Suprapubic skin (tissue), 4 donors: ENCODE measurements at regions not wholly inside any gene's neighbourhood (a gene's known extent, or its start where the extent isn't known, plus 50 kb on each side); places are given as distances from the start of the nearest gene placed in this dataset.

Source experiments
- DNase-seq, 2 donors: peaks; one replicate each; pipeline ENCODE4 v3.0.0-alpha.2; 2019; ENCODE audit warnings: low spot score in 2 of 2
- H3K27ac ChIP-seq: fragments of 200-600 bp; sonication (generic); one replicate; pipeline ENCODE4 v1.5.1; 2019
- H3K27me3 ChIP-seq: fragments of 200-600 bp; sonication (generic); one replicate; pipeline ENCODE4 v1.5.1; 2019
- H3K36me3 ChIP-seq: fragments of 200-600 bp; sonication (generic); one replicate; pipeline ENCODE4 v1.5.1; 2019
- H3K4me1 ChIP-seq: fragments of 200-600 bp; sonication (generic); one replicate; pipeline ENCODE4 v1.5.1; 2019
- H3K4me3 ChIP-seq: fragments of 200-600 bp; sonication (generic); one replicate; pipeline ENCODE4 v1.5.1; 2019; ENCODE audit warnings: mild to moderate bottlenecking
- H3K9me3 ChIP-seq: fragments of 200-600 bp; sonication (generic); one replicate; pipeline ENCODE4 v1.5.1; 2019
- EP300 ChIP-seq: sonication (generic); formaldehyde crosslinking; IDR thresholded peaks from one replicate; pipeline ENCODE4 v1.6.1; 2017; ENCODE audit warnings: antibody characterized with exemption
- POLR2A ChIP-seq, 2 donors: fragments of 450-650 bp; IDR thresholded peaks; one replicate each; pipeline ENCODE4 v1.6.1; 2017; ENCODE audit warnings: antibody characterized with exemption in 2 of 2, mild to moderate bottlenecking in 2 of 2, moderate library complexity in 2 of 2
- POLR2AphosphoS5 ChIP-seq, 3 donors: sonication (generic); formaldehyde crosslinking; IDR thresholded peaks; one replicate each; pipeline ENCODE4 v1.6.1; 2017; ENCODE audit warnings: antibody characterized with exemption in 3 of 3
- WGBS: methylation state at CpG from one replicate; pipeline ENCODE4 v1.1.5; 2018; 5-methylcytosine and 5-hydroxymethylcytosine counted together
- TF ChIP-seq, protein P1 (sequence below), 2 donors: fragments of 200-600 bp in 1 of 2; fragments of 450-650 bp in 1 of 2; sonication (generic) in 1 of 2; IDR thresholded peaks; one replicate each; pipeline ENCODE4 v1.5.1; 2016 to 2019; ENCODE audit warnings: antibody characterized with exemption in 2 of 2, mild to moderate bottlenecking in 1 of 2, moderate library complexity in 1 of 2

DNA sequence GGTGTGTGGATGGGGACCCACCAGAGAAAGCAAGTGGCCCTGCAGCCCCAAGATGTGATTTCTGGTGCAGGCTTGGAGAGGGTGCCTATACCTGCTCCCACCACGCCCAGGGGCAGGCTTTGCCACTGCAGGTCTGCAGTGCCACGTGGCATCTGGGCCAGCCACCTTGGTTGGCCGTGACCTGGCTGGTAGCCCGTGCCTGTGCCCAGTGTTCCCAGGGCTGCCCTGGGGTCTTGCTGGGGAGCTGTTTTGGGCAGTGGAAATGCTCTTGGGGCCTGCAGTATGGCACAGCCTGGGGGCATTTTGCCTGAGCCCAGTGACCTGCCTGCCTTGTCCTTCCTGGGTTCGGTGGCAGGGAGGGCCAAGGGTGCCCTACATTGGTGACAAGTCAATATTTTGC is 203.4 kb downstream of the UBE3A start:
- no peak for TF ChIP-seq EP300
- no peak for TF ChIP-seq POLR2A (IDR thresholded peaks at IDR 0.05)
- TF ChIP-seq, protein P1, sequence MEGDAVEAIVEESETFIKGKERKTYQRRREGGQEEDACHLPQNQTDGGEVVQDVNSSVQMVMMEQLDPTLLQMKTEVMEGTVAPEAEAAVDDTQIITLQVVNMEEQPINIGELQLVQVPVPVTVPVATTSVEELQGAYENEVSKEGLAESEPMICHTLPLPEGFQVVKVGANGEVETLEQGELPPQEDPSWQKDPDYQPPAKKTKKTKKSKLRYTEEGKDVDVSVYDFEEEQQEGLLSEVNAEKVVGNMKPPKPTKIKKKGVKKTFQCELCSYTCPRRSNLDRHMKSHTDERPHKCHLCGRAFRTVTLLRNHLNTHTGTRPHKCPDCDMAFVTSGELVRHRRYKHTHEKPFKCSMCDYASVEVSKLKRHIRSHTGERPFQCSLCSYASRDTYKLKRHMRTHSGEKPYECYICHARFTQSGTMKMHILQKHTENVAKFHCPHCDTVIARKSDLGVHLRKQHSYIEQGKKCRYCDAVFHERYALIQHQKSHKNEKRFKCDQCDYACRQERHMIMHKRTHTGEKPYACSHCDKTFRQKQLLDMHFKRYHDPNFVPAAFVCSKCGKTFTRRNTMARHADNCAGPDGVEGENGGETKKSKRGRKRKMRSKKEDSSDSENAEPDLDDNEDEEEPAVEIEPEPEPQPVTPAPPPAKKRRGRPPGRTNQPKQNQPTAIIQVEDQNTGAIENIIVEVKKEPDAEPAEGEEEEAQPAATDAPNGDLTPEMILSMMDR (IDR thresholded peaks at IDR 0.05) = no peak
- TF ChIP-seq POLR2AphosphoS5 (IDR thresholded peaks at IDR 0.05) = no peak
- Histone ChIP-seq H3K27ac (no peak overlapping the region), H3K9me3 (peaks cover 23% of the 10 kb centered on the region), H3K4me1 (no peaks in the 10 kb centered on the region), H3K27me3 (no peaks in the 10 kb centered on the region), H3K36me3 (no peaks in the 10 kb centered on the region), H3K4me3 (no peak overlapping the region)
- 86% methylated on average over 1 of the region's 5 CpGs for WGBS
- no peak for DNase-seq

DNA sequence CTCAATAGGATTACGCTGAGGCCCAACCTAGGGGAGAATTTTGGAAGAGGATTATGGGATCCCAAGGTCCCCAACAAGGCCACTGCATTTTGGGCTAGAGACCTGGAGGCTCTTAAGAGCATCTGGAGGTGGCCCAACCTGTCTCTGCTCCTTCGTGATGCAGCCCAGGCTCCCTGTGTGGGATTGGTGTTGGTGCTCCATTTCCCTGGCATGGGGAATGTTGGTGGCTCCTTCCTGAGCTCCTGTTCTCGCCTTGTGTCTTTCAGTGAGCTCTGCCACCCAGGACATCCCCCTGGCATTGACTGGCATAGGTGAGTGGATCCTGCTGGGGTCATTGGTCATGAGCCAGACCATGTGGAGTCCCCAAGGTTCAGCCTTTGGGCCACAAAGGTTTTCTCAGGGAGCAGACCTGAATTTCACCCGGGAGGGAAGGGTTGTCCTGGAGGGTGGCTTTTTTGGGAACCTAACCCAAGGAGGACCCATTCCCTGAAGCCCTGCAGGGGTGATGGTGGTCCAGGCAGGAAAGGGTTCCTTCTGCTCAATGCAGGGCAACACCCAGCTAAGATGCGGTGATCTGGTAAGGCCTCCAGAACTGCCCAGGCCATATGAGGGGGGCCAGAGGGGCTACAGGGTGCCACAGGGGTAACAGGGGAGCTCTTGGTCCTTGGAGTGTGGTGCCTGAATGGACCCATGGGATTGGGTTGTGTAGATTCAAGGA is 202.5 kb downstream of the UBE3A start:
- H3K4me3 ChIP-seq = no peak overlapping the region
- 100% methylated on average over 2 of the region's 5 CpGs for WGBS
- peaks cover 29% of the 10 kb centered on the region for H3K9me3 ChIP-seq
- H3K27me3 ChIP-seq = no peaks in the 10 kb centered on the region
- no peaks in the 10 kb centered on the region for H3K4me1 ChIP-seq
- H3K36me3 ChIP-seq = no peaks in the 10 kb centered on the region
- no peak overlapping the region for H3K27ac ChIP-seq
- no peak for TF ChIP-seq POLR2A (IDR thresholded peaks at IDR 0.05)
- DNase-seq = no peak

DNA sequence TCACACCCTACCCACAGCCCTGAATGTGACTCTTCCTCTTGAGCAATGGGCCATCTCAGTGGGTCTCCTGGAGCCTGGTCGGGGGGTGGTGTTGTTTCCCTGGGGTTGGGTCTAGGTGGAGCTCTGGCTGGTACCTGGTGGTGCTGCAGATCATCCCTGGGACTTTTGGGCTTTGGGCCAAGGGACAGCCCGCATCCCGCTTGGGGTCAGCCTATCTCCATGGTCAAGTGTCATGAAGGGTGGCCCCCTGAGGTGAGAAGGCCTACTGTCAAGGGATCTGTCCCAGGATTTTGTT is 202.0 kb downstream of the UBE3A start:
- Histone ChIP-seq H3K9me3 (peaks cover 34% of the 10 kb centered on the region), H3K27ac (no peak overlapping the region), H3K27me3 (no peaks in the 10 kb centered on the region), H3K4me1 (no peaks in the 10 kb centered on the region), H3K36me3 (no peaks in the 10 kb centered on the region), H3K4me3 (no peak overlapping the region)
- WGBS = 88% methylated on average over 3 of the region's 3 CpGs
- DNase-seq = no peak
- TF ChIP-seq, protein P1 (IDR thresholded peaks at IDR 0.05) = no peak
- TF ChIP-seq POLR2A (IDR thresholded peaks at IDR 0.05) (no peak), POLR2AphosphoS5 (IDR thresholded peaks at IDR 0.05) (no peak), EP300 (no peak)

DNA sequence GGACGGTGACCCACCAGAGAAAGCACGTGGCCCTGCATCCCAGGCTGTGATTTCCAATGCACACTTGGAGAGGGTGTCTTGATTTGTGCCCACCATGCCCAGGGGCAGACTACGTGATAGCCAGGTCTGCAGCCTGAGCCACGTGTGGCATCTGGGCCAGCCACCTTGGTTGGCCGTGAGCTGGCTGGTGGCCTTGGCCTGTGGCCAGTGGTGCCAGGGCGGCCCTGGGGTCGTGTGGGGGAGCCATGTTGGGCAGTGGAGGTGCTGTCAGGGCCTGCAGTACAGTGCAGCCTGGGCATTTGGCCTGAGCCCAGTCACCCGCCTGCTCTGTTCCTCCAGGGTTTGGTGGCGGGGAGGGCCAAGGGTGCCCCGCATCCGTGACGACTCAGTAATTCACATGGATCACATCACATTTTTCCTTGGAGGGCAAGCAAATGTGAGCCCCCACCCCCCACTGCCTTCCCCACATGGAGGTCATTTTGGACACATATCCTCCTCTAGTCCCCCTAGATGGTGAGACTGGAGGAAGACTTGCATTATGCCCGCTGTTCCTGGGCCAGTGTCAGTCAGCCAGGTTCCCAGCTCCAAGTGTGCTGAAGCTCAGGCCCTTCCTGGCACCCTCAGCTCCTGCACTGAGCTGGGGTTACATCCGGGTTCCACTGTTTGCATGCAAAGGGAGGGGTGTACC is 201.4 kb downstream of the UBE3A start:
- Histone ChIP-seq H3K9me3 (peaks cover 38% of the 10 kb centered on the region), H3K27me3 (no peaks in the 10 kb centered on the region), H3K4me1 (no peaks in the 10 kb centered on the region), H3K4me3 (no peak overlapping the region), H3K36me3 (no peaks in the 10 kb centered on the region), H3K27ac (no peak overlapping the region)
- 90% methylated on average over 2 of the region's 14 CpGs for WGBS
- TF ChIP-seq, protein P1 (IDR thresholded peaks at IDR 0.05) = no peak
- TF ChIP-seq EP300 (no peak), POLR2A (IDR thresholded peaks at IDR 0.05) (no peak), POLR2AphosphoS5 (IDR thresholded peaks at IDR 0.05) (no peak)
- DNase-seq = no peak

DNA sequence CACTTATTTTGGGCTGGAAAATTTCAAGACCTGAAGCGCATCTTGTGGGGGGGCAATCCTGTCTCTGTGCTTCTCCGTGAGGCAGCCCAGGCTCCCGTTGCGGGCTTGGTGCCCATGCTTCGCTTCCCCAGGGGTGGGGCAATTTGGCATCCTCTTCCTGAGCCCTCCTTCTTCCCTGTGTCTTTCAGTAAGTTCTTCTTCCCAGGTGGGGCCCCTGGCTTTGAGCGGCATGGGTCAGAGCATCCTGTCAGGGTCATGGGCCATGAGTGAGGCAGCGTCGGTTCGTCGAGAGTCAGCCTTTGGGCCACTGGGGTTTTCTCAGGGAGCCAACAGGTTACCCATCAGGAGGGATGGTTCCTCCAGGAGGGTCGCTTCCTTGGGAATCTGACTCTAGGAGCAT is 200.7 kb downstream of the UBE3A start:
- Histone ChIP-seq H3K4me1 (no peaks in the 10 kb centered on the region), H3K27ac (no peak overlapping the region), H3K9me3 (peaks cover 41% of the 10 kb centered on the region), H3K4me3 (no peak overlapping the region), H3K36me3 (no peaks in the 10 kb centered on the region), H3K27me3 (no peaks in the 10 kb centered on the region)
- TF ChIP-seq POLR2A (IDR thresholded peaks at IDR 0.05) (no peak), POLR2AphosphoS5 (IDR thresholded peaks at IDR 0.05) (no peak), EP300 (no peak)
- TF ChIP-seq, protein P1 (IDR thresholded peaks at IDR 0.05) = no peak
- WGBS = 97% methylated on average over 6 of the region's 11 CpGs
- no peak for DNase-seq
